Activated CD8-positive, alpha-beta memory T cell treated with anti-CD3 and anti-CD28 coated beads for 4 hours (primary cell): ENCODE measurements at regions not wholly inside any gene's neighbourhood (a gene's known extent, or its start where the extent isn't known, plus 50 kb on each side); places are given as distances from the start of the nearest gene placed in this dataset.
"Not testable (repeated sequence)": the region's sequence is repeated elsewhere in the genome, so short reads cannot be mapped to it uniquely, and the experiment has no call there.

Experiments
- DNase-seq, 2 donors: peaks; one replicate each; pipeline ENCODE4 v3.0.0-alpha.2; 2020; ENCODE audit warnings: low read depth in 2 of 2

DNA sequence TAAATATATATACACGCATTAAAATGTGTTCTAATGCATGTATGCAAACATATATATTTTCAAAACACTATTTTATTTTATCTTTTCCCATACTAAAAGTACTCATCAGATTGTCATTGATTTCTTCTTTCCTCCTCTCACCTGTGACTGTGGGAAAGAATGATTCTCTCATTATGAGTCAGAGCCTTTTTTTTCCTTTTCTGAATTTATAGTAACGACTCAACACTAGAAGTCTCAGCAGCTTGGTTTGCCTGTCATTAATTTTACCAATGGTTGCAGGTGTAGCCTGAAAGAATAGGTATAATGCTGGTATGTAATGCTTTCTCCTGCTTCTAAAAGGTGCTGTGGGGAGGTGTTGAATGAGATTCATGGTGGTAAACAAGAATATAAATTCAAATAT lies 328.7 kb downstream of the UTRN start:
- no peak for DNase-seq

DNA sequence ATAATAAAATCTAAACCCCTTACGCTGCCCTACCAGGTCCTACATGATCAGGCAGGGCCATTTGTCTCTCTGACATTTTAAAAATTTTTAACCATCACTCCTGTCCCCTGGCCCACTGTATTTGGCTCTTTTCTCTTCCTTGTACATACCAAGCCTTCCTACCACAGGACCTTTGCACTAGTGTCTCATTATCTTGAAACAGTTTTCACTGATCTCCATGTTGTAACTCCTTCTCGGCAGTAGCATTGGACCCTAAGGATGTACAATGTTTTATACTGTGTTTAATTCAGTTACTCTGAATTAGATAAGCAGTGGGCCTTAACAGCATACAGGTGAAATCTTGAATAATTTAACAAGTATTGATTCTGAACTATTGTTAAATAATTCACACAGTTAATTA lies 330.7 kb downstream of the UTRN start:
- DNase-seq: no peak

DNA sequence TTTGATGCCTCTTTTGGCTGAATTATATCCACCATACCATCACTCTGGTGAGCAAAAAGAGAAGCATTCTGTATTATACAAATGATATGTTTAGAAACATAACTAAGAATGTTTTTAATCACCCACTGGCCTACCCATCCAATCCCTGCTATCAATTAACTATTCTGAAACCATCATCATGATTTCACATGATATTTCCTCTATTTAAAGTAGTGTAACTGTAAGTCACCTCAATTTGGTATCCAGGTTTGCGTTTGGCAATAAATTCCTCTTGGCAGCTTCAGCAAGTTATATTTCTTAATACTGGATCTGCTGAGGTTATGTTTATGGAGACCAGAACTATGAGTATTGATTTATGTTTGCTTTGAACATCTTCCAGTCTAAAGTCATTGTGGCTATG lies 332.1 kb downstream of the UTRN start:
- DNase-seq: no peak

DNA sequence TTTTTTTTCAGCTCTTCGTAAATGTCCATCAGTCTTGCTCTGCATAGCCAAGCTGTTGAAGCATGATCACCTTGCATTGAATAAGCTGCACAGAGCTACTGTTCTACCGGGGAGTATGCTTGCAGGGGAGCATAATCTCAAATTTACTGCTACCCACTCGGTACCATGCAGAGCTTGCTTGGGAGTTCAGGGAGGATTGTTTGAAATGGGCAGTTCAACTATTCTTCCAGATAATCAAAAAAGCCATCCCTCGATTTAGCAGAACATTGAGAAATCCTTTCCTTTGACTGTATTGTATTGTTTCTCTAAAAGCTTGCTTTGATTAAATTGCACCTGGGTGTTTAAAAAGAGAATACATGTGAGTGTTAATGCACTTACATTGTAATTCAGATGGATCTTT lies 332.6 kb downstream of the UTRN start:
- DNase-seq: no peak

DNA sequence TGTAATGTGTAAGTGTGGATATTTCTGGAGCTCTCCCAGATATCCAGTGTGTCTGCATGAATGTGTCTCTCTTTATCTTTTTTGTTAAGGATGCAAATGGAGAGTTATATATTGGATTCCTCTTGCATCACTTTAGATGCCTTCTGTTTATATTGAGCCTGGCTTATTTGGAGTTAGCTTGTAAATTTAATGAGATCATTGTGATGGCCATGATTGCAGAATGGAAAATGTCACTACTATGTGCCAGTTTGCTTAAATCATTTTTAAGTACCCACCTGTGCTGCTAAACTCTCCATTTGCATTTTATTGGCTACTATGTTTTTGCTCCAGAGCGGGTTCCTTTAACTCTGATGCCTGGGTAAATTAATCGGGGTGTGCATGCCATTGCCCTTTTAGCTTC lies 334.8 kb downstream of the UTRN start:
- DNase-seq: no peak

DNA sequence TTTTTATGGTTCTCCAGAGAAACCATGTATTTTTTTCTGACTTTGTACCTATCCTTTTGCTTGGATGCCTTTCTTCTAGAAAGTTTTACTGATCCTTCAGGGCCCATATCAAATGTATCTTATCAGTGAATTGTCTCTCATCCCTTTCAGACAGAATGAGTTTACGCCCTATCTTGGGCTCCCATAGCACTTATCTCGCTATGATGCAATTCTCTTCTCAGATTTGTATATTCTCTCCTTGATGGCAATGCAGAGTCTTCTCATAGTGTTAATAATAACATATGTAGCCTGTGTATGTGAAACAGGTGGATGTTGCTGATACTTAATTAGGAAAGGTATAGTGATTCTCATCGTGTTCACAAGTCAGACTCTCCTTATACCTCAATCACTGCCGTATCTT lies 336.2 kb downstream of the UTRN start:
- DNase-seq: no peak

DNA sequence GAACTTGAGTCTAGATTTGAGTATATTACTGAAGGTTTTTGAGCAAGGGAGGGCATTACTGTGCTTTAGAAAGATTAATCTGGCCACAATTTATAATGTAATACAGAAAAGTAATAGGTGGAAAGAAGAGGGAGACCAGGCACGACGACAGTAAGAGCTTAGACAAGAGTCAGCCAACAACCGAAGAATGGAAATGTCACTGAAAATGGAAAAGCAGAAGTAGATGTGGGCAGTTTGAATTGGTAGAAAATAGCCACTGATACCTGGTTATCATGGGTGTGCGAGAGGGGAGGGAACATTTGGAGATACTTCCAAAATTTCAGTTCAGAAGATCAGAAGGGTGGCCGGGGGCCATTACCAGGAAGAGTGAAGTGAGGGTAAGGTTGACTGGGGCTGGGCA lies 339.1 kb downstream of the UTRN start:
- no peak for DNase-seq

DNA sequence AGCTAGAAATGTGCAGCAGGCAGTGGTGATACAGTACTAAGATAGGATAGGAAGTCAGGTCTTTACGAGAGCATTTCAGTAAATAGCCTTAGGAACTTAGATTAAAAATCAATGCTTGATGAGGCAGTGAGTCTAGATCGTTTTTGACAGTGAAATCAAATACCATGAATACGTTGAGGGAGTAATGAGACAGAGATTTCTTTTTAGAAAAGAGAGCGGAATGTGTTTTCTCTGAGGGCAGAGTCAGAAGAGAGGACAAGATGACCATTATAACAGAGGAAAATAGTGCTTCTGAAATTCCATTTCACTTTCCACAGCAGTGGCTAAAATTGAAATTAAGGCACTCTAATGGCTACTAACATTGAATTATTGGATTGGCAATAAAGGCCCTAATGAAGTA lies 339.6 kb downstream of the UTRN start:
- no peak for DNase-seq

DNA sequence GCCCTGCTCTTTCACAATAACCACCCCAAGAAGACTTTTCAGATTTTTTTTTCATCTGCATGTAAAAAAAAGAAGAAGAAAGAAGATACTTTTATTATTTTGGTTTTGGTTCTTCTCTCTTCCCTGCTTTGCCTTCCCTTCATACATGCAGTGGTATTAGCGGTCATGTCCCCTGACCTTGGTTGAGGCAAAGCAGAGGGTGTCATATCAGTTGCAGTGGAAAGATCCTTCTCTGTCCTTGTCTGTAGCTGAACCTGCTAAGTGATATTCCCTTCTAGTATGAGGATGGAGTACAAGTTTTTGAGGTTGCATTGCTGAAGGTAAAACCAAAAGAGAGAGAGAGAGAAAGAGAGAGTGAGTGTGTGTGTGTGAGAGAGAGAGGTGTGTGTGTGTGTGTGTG lies 345.7 kb downstream of the UTRN start:
- no peak for DNase-seq

DNA sequence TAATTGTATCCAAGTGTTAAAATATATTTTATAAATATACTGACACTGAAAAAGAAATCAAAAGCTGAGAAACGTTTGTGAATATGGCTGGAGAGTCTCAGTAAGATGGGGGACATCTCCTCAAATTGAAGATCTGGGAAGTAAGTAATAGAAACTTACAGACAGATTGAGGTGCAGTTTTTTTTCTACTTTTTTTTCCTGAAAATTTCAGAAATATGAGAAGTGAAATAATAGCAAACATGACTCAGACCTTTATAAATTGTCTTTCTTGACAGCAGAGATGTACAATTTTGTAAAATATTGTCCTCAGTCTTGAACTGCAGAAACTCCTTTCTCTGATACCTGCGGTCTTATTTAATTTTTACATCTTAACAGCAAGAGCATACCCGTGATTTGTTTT lies 347.1 kb downstream of the UTRN start:
- no peak for DNase-seq

DNA sequence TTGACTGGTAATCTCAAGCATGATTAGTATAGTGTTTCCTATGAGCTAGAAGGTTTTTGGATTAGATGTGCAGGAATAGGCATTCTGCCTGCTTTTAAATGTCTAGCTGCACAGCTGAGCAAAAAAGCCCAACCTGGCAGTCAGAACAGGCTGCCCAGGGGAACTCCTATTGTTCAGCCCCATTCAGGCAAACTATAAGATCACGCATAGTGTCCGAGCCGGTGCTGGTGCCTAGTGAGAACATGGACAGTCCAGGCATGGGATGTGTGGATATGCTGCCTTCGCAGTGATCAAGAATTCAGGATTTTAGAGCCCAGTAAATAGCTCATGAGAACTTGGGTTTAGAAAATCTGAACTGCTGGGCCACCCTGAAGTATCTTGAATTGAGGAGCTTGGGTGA lies 348.8 kb downstream of the UTRN start:
- DNase-seq: no peak

DNA sequence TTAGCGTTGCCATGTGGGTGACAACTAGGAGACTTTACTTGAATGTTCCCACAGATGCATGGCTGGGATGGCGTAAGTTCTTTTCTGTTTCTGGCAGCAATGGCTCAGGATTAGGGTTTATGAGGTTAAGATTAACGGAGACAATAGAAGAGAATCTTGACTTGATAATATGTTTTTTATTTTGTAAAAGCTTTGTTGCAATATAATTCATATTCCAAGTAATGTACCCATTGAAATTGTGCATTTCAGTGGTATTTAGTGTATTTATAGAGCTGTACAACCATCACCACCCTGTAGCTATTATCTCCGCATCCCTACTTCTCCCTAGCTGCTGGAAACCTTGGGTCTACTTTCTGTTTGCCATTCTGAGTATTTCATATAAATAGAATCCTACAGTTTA lies 349.2 kb downstream of the UTRN start:
- DNase-seq: no peak

DNA sequence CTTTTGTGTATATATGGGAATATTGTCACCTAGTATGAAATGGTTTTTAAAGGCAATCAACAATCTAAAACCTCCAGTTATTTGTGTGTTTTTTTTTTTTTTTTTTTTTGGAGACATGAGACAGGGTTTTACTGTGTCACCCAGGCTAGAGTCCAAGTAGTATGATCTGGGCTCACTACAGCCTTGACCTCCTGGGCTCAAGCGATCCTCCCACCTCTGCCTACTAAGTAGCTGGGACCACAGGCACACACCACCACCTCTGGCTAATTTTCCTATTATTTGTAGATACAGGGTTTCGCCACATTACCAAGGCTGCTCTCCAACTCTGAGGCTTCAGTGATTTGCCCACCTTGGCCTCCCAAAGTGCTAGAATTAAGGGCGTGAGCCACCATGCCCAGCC lies 349.9 kb downstream of the UTRN start:
- DNase-seq: no peak

DNA sequence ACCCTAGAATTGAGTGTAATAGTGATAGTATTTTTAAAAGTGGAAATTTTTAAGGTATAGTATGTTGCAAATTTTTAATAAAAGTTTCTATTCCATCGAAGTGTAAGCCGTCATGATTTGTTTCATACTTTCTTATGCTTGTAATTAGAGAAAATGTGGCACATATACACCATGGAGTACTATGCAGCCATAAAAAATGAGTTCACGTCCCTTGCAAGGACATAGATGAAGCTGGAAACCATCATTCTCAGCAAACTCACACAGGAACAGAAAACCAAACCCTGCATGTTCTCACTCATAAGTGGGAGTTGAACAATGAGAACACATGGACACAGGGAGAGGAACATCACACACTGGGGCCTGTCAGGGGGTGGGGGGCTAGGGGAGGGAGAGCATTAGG lies 350.9 kb downstream of the UTRN start:
- not testable (repeated sequence) for DNase-seq

DNA sequence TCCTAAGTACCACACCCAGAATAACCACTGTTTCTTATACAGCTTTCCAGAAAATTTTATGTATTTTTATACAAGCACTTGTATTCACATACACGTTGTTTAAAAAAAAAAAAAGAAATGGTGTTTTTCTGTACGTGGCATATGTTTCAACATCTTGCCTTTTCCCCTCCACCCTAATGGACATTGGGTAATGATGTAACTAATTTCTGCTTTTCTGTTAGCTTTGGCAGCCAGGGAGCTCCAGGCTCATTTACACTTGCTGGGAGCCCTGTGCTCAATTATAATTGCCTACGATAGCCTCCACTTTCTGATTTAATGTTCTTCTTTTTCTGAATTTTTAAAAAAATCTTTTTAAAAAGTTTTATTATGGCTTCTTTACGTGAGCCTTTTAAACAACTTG lies 352.4 kb downstream of the UTRN start:
- no peak for DNase-seq

DNA sequence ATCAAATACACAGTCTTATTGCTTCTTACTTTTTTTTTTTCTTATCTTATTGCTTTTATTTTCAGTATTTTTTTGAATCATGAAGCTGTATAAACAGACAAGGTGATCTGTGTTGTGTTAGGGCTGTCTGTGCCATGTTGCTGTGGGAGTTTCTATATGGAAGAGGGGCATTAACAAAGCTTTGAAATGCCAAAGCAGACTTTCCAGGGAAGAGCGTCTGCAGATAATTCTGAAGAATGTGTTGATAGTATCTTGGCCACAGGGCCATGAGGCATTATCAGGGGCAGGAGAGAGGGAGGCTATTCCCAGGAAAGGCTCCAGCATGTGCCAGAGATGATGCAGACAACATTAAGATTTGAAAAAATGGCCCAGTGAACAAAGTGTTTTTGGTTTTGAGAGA lies 354.5 kb downstream of the UTRN start:
- DNase-seq: no peak

DNA sequence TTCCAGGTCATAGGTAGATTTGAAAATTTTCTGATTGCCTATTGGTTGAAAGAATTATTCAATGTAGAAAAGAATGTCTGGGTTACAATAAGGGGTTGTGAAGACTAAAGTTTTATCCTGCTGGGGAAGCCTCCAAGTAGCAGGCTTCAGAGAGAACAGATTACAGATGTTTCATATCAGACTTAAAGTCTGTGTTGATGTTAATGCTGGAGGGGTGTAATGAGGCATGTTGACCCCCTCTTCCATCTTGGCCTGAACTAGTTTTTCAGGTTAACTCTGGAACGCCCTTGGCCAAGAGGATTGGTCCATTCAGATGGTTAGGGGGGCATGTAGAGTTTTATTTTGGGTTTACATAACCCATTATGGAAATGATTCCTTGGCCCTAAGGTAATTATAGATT lies 356.2 kb downstream of the UTRN start:
- DNase-seq: no peak

DNA sequence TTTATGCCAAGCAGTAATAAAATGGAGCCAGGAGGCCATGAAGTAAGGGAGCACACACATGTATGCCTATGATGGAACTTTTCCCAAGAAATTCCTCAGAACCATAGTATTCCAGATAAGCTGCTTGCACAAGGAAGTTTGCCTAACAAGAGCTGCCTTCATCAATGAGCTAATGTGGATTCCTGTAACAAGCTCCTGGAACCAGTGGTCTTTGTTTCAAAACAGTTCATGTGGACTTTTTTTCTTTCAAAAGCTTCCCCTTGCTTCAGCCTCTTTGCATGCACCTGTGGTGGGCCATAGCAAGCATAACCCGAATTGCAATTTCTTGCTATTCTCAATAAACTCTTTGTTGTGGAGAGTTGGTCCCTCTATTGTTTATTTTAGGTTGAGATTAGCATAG lies 359.6 kb downstream of the UTRN start:
- DNase-seq: no peak

DNA sequence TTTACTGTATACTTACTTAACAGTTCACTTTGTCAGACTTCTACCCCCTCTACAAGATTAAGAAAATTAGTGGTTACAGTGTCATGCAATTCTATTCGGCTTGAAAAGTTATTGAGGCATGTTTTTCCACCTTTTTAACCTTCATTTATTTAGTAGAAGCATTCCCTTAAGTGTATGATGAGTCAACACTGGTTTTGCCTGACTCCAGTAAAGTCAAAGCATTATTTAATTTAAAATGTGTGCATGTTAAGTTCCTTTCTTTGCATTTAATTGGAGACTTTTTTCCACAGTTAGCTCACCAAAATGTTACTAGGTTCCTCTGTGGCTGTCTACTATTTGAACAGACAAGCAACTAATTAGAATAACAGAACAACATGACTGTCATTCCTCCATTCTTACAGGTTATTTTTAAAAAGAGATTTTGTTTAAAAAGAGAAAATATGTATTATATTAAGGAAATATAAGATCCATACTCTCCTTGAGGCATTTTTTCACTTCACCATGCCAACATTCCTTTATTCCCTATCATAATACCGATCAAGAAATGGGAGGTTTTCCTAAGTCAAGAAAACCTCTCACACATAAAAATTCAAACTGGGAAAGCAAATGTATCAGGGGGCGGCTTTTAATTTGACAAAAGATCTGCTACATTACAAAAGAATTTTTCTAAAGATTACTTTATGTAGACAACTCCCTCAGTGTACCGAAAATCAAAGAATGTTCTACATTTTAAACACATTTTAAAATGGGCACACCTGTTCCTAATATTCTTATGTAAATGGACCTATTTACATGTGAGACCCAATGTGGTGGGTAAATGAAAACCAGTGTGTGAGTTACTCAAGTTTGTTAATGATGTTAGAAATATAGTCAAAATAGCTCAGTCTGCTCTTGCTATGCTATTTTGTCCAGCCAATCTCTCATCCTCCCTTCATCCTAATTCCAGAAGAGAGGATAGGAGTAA lies 361.2 kb downstream of the UTRN start:
- no peak for DNase-seq

DNA sequence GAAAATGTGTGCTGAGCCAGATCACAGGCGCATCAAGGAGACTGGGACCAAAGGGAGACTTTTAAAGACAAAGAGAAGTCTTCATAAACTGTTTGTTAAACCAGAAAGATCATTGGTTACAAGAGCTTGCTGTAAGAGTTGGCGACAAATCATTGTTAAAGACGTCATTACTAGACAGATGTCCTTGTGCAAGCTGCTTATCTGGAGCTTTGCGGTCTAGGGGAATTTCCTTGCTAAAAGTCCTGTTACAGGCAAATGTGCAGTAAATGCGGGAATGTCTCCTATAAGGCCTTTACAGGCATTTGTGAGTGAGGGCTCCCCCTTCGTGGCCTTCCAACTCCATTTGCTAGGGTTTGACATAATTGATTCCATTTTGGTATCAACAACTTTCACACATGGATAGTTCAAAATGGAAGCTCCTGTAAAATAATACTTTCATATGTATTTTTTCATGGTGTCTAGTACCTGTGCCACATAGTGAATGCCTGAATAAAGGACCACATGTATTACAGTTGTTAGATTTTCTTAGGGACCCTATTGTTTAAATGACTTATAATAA lies 362.4 kb downstream of the UTRN start:
- DNase-seq: no peak

DNA sequence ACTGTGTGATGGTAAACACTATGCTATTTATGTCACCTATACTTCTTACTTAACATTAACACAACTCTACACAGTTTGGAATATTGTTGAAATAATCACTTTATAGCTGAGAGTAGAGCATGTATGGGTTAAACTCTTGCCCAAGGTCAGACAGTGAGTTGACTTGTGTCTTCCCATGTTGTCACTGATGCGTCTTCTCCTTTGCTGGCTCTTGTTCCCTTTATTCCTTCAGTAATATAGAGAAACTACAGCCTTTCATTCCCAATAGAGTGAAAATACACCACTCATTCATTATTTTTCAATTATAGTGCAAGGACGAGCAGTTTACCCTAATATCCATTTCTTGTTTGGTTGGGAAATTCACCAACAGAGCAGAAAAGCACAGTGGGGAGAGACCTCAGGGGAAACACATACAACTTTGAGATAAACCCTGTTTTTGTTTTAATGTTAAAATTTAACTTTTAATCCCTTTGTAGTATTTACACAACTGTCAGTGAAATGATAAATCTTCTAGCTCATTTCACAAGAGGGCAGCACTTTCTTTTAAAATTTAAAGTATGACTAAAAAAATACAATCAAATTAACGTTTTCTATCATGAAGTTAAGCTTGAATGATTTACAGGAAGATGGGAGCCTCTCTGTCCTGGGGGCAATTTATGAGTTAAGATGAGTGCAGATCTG lies 363.0 kb downstream of the UTRN start:
- no peak for DNase-seq

DNA sequence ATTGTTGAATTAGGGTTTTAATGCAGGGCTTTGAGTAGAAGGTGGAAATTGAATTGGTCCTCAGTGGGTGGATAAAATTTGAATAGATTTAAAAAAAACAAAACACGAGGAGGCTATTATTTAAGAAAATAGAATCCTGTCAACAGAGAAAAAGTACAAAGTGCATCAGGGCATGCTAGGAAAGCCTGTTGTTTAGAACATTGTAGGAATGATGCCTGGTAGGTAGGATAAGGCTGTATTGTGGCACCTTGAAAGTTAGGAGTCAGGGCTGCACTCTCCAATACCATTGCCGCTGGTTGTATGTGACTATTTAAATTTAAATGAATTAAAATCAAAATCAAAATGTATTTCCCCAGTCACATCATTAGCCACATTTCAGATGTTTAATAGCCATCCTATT lies 363.9 kb downstream of the UTRN start:
- DNase-seq: no peak

DNA sequence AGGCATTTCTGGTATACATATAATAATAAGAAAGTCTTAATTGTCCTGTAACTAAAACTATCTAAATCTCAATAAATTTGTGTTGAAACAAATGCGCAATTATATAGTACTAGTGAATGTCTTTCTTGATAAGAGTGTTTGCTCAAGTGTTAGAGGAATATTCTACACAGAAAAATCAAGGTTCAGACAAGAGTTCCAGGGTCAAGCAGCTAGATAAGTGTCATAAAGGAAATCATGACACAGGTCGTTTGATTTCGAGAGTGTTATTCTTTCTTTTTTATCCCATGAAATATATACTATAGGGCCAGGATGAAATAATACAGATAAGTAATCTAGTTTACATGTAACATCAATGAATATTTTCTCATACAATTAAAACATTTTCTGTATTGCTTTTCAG lies 366.1 kb downstream of the UTRN start:
- no peak for DNase-seq
